ENCODE measurements at regions not wholly inside any gene's neighbourhood (a gene's known extent, or its start where the extent isn't known, plus 50 kb on each side); places are given as distances from the start of the nearest gene placed in this dataset.

GRCh38 chr10:33826186-33826585, 491.7 kb upstream of the NRP1 start:
- Histone ChIP-seq H3K23ac (ENCODE audit: low read length) (no peak overlapping the region), H2AK5ac (ENCODE audit: low read length) (no peak overlapping the region), H3K27me3 (ENCODE audit: insufficient read depth, low read length) (no peaks in the 10 kb centered on the region), H3K4me1 (ENCODE audit: control insufficient read depth in 1 of 2, insufficient read depth in 2 of 2, low read length in 2 of 2) (no peaks in the 10 kb centered on the region), H3K27ac (ENCODE audit: low read depth, low read length) (no peak overlapping the region), H3K79me2 (ENCODE audit: control insufficient read depth, insufficient read depth, low read length, poor library complexity) (no peaks in the 10 kb centered on the region), H3K4ac (ENCODE audit: low read depth, low read length) (no peak overlapping the region), H3K14ac (ENCODE audit: low read length) (no peak overlapping the region), H3K9ac (ENCODE audit: low read length) (no peak overlapping the region), H2BK12ac (ENCODE audit: low read length) (no peak overlapping the region), H4K91ac (ENCODE audit: low read depth, low read length) (no peak overlapping the region), H4K12ac (ENCODE audit: low read depth, low read length) (no peak overlapping the region), H2AFZ (ENCODE audit: insufficient read depth, low read length, poor library complexity) (no peak overlapping the region), H3K36me3 (ENCODE audit: control insufficient read depth in 1 of 2, insufficient read depth in 2 of 2, low read length in 2 of 2) (no peaks in the 10 kb centered on the region), H3K4me2 (ENCODE audit: low read length) (no peak overlapping the region), H2BK120ac (ENCODE audit: insufficient read depth, low read length, poor library complexity) (no peak overlapping the region), H3K9me3 (ENCODE audit: insufficient read depth, low read depth, low read length) (no peaks in the 10 kb centered on the region), H3K18ac (ENCODE audit: low read length) (no peak overlapping the region), H2BK5ac (ENCODE audit: low read depth, low read length, poor library complexity) (no peak overlapping the region), H4K8ac (ENCODE audit: low read depth, low read length) (no peak overlapping the region), H3K79me1 (ENCODE audit: low read length) (no peaks in the 10 kb centered on the region), H3K4me3 (ENCODE audit: low read depth, low read length) (no peak overlapping the region)
- DNase-seq = no peak
- no CpG with 5 or more reads among the region's 1 CpG for WGBS (ENCODE audit: extremely low coverage, insufficient coverage, insufficient read length)

- Histone ChIP-seq H4K91ac (ENCODE audit: low read depth, low read length) (no peak overlapping the region), H3K9ac (ENCODE audit: low read length) (no peak overlapping the region), H2AK5ac (ENCODE audit: low read length) (no peak overlapping the region), H4K12ac (ENCODE audit: low read depth, low read length) (no peak overlapping the region), H2BK12ac (ENCODE audit: low read length) (no peak overlapping the region), H2BK5ac (ENCODE audit: low read depth, low read length, poor library complexity) (no peak overlapping the region), H3K14ac (ENCODE audit: low read length) (no peak overlapping the region), H3K27ac (ENCODE audit: low read depth, low read length) (no peak overlapping the region), H3K79me1 (ENCODE audit: low read length) (no peaks in the 10 kb centered on the region), H3K36me3 (ENCODE audit: control insufficient read depth in 1 of 2, insufficient read depth in 2 of 2, low read length in 2 of 2) (no peaks in the 10 kb centered on the region), H3K23ac (ENCODE audit: low read length) (no peak overlapping the region), H3K18ac (ENCODE audit: low read length) (no peak overlapping the region), H2AFZ (ENCODE audit: insufficient read depth, low read length, poor library complexity) (no peak overlapping the region), H3K9me3 (ENCODE audit: insufficient read depth, low read depth, low read length) (no peaks in the 10 kb centered on the region), H3K27me3 (ENCODE audit: insufficient read depth, low read length) (no peaks in the 10 kb centered on the region), H3K4me2 (ENCODE audit: low read length) (no peak overlapping the region), H3K79me2 (ENCODE audit: control insufficient read depth, insufficient read depth, low read length, poor library complexity) (no peaks in the 10 kb centered on the region), H3K4me1 (ENCODE audit: control insufficient read depth in 1 of 2, insufficient read depth in 2 of 2, low read length in 2 of 2) (no peaks in the 10 kb centered on the region), H4K8ac (ENCODE audit: low read depth, low read length) (no peak overlapping the region), H3K4ac (ENCODE audit: low read depth, low read length) (no peak overlapping the region), H3K4me3 (ENCODE audit: low read depth, low read length) (no peak overlapping the region), H2BK120ac (ENCODE audit: insufficient read depth, low read length, poor library complexity) (no peak overlapping the region)
- DNase-seq = no peak
- WGBS (ENCODE audit: extremely low coverage, insufficient coverage, insufficient read length) = no CpG with 5 or more reads among the region's 3 CpGs
Measured at GRCh38 chr10:33822774-33823173, 488.3 kb upstream of the NRP1 start.

GRCh38 chr10:33820531-33820930, 486.1 kb upstream of the NRP1 start:
- Histone ChIP-seq H3K9ac (ENCODE audit: low read length) (no peak overlapping the region), H4K8ac (ENCODE audit: low read depth, low read length) (no peak overlapping the region), H3K4me3 (ENCODE audit: low read depth, low read length) (no peak overlapping the region), H3K14ac (ENCODE audit: low read length) (no peak overlapping the region), H2AK5ac (ENCODE audit: low read length) (no peak overlapping the region), H3K79me1 (ENCODE audit: low read length) (no peaks in the 10 kb centered on the region), H3K18ac (ENCODE audit: low read length) (no peak overlapping the region), H2AFZ (ENCODE audit: insufficient read depth, low read length, poor library complexity) (no peak overlapping the region), H2BK120ac (ENCODE audit: insufficient read depth, low read length, poor library complexity) (no peak overlapping the region), H3K4me2 (ENCODE audit: low read length) (no peak overlapping the region), H3K9me3 (ENCODE audit: insufficient read depth, low read depth, low read length) (no peaks in the 10 kb centered on the region), H2BK5ac (ENCODE audit: low read depth, low read length, poor library complexity) (no peak overlapping the region), H4K91ac (ENCODE audit: low read depth, low read length) (no peak overlapping the region), H3K36me3 (ENCODE audit: control insufficient read depth in 1 of 2, insufficient read depth in 2 of 2, low read length in 2 of 2) (no peaks in the 10 kb centered on the region), H3K27ac (ENCODE audit: low read depth, low read length) (no peak overlapping the region), H3K79me2 (ENCODE audit: control insufficient read depth, insufficient read depth, low read length, poor library complexity) (no peaks in the 10 kb centered on the region), H3K4ac (ENCODE audit: low read depth, low read length) (no peak overlapping the region), H4K12ac (ENCODE audit: low read depth, low read length) (no peak overlapping the region), H3K4me1 (ENCODE audit: control insufficient read depth in 1 of 2, insufficient read depth in 2 of 2, low read length in 2 of 2) (no peaks in the 10 kb centered on the region), H2BK12ac (ENCODE audit: low read length) (no peak overlapping the region), H3K27me3 (ENCODE audit: insufficient read depth, low read length) (no peaks in the 10 kb centered on the region), H3K23ac (ENCODE audit: low read length) (no peak overlapping the region)
- no CpG with 5 or more reads among the region's 4 CpGs for WGBS (ENCODE audit: extremely low coverage, insufficient coverage, insufficient read length)
- no peak for DNase-seq

- no peak overlapping the region for H3K9ac ChIP-seq (ENCODE audit: low read length)
- no peaks in the 10 kb centered on the region for H3K4me1 ChIP-seq (ENCODE audit: control insufficient read depth in 1 of 2, insufficient read depth in 2 of 2, low read length in 2 of 2)
- H3K4ac ChIP-seq (ENCODE audit: low read depth, low read length) = no peak overlapping the region
- no peaks in the 10 kb centered on the region for H3K36me3 ChIP-seq (ENCODE audit: control insufficient read depth in 1 of 2, insufficient read depth in 2 of 2, low read length in 2 of 2)
- no peak overlapping the region for H3K23ac ChIP-seq (ENCODE audit: low read length)
- no peak for DNase-seq
- H4K8ac ChIP-seq (ENCODE audit: low read depth, low read length) = no peak overlapping the region
- no peak overlapping the region for H3K4me3 ChIP-seq (ENCODE audit: low read depth, low read length)
- no peak overlapping the region for H4K12ac ChIP-seq (ENCODE audit: low read depth, low read length)
- H2BK120ac ChIP-seq (ENCODE audit: insufficient read depth, low read length, poor library complexity) = no peak overlapping the region
- no peaks in the 10 kb centered on the region for H3K79me1 ChIP-seq (ENCODE audit: low read length)
- H2BK5ac ChIP-seq (ENCODE audit: low read depth, low read length, poor library complexity) = no peak overlapping the region
- H3K18ac ChIP-seq (ENCODE audit: low read length) = no peak overlapping the region
- H3K27ac ChIP-seq (ENCODE audit: low read depth, low read length) = no peak overlapping the region
- no peak overlapping the region for H3K4me2 ChIP-seq (ENCODE audit: low read length)
- H3K27me3 ChIP-seq (ENCODE audit: insufficient read depth, low read length) = no peaks in the 10 kb centered on the region
- no peak overlapping the region for H2AFZ ChIP-seq (ENCODE audit: insufficient read depth, low read length, poor library complexity)
- H3K9me3 ChIP-seq (ENCODE audit: insufficient read depth, low read depth, low read length) = no peaks in the 10 kb centered on the region
- H2BK12ac ChIP-seq (ENCODE audit: low read length) = no peak overlapping the region
- no peak overlapping the region for H4K91ac ChIP-seq (ENCODE audit: low read depth, low read length)
- H2AK5ac ChIP-seq (ENCODE audit: low read length) = no peak overlapping the region
- no peak overlapping the region for H3K14ac ChIP-seq (ENCODE audit: low read length)
- no peaks in the 10 kb centered on the region for H3K79me2 ChIP-seq (ENCODE audit: control insufficient read depth, insufficient read depth, low read length, poor library complexity)
- WGBS (ENCODE audit: extremely low coverage, insufficient coverage, insufficient read length) = no CpG with 5 or more reads among the region's 1 CpG
Measured at GRCh38 chr10:33819206-33819605, 484.7 kb upstream of the NRP1 start.

All from trophoblast cell (in vitro differentiated cells and primary cell).